SK-N-SH (cell line): ENCODE measurements at regions not wholly inside any gene's neighbourhood (a gene's known extent, or its start where the extent isn't known, plus 50 kb on each side); places are given as distances from the start of the nearest gene placed in this dataset.
A peak's percentile ranks its signal among the peaks of the same experiment; 100 is the strongest.

ENCODE experiments used
- CTCF ChIA-PET: fragments of 300-600, 350-600 bp; formaldehyde crosslinking; extraction: SDS; loops from one replicate; lab custom pipeline; 2021; lab: Yijun Ruan, JAX
- POLR2A ChIA-PET: fragments of 350-600 bp; sonication (Branson Sonifier 250); formaldehyde crosslinking; extraction: SDS; loops from one replicate; lab custom pipeline; 2020; ENCODE audit warnings: antibody characterized with exemption, inconsistent platforms; lab: Yijun Ruan, JAX
- DNase-seq: peaks from one replicate; pipeline ENCODE4 v3.0.0; 2012
- H2AFZ ChIP-seq: fragments of 200-600 bp; sonication (generic); 2 replicates; pipeline ENCODE4 v1.8.1; 2016; ENCODE audit warnings: antibody characterized with exemption, mild to moderate bottlenecking, low read depth
- H3F3A ChIP-seq: fragments of 200-600 bp; sonication (generic); replicated peaks from 2 replicates; pipeline ENCODE3; 2016; ENCODE audit warnings: antibody characterized with exemption, mild to moderate bottlenecking; ENCODE audit not compliant: insufficient read depth
- H3K27ac ChIP-seq, 2 experiments: fragments of 200-500 bp in 1 of 2; fragments of 200-600 bp in 1 of 2; sonication (Bioruptor generic) in 1 of 2; sonication (generic), shearing (Covaris generic) in 1 of 2; 2 replicates each; pipeline versions ENCODE4 v1.5.1 to v1.6.1; 2014 to 2016; ENCODE audit warnings: low read depth in 2 of 2, inconsistent platforms in 1 of 2, low read length in 1 of 2, mild to moderate bottlenecking in 1 of 2, mixed read lengths in 1 of 2
- H3K27me3 ChIP-seq: fragments of 200-600 bp; sonication (generic), shearing (Covaris generic); 2 replicates; pipeline ENCODE4 v1.6.1; 2016; ENCODE audit warnings: mixed run types; ENCODE audit not compliant: insufficient read depth
- H3K36me3 ChIP-seq, 2 experiments: fragments of 200-500 bp in 1 of 2; fragments of 200-600 bp in 1 of 2; sonication (Bioruptor generic) in 1 of 2; sonication (generic) in 1 of 2; replicated peaks in 1 of 2; 2 replicates each; pipeline versions ENCODE3 to v1.5.1; 2014 to 2016; ENCODE audit warnings: low read length in 1 of 2, mild to moderate bottlenecking in 1 of 2; ENCODE audit not compliant: insufficient read depth in 2 of 2, control insufficient read depth in 1 of 2
- H3K4me1 ChIP-seq, 2 experiments: fragments of 200-500 bp in 1 of 2; fragments of 200-600 bp in 1 of 2; sonication (Bioruptor generic) in 1 of 2; sonication (generic), shearing (Covaris generic) in 1 of 2; 2 replicates each; pipeline versions ENCODE4 v1.5.1 to v1.6.1; 2014 to 2016; ENCODE audit warnings: low read depth in 1 of 2, low read length in 1 of 2, mixed run types in 1 of 2; ENCODE audit not compliant: insufficient read depth in 2 of 2, control insufficient read depth in 1 of 2
- H3K4me2 ChIP-seq: fragments of 200-600 bp; sonication (generic), shearing (Covaris generic); 2 replicates; pipeline ENCODE4 v1.6.1; 2017; ENCODE audit warnings: mixed run types
- H3K4me3 ChIP-seq, 2 experiments: fragments of 200-500 bp in 1 of 2; fragments of 200-600 bp in 1 of 2; sonication (Bioruptor generic) in 1 of 2; sonication (generic), shearing (Covaris generic) in 1 of 2; 2 replicates each; pipeline versions ENCODE4 v1.5.1 to v1.8.1; 2014 to 2016; ENCODE audit warnings: low read depth in 2 of 2, inconsistent platforms in 1 of 2, low read length in 1 of 2, mild to moderate bottlenecking in 1 of 2, mixed read lengths in 1 of 2, moderate library complexity in 1 of 2
- H3K79me2 ChIP-seq: fragments of 200-600 bp; sonication (generic); 2 replicates; pipeline ENCODE4 v1.8.1; 2017; ENCODE audit warnings: mild to moderate bottlenecking; ENCODE audit not compliant: insufficient read depth
- H3K9ac ChIP-seq: fragments of 200-600 bp; sonication (generic); 2 replicates; pipeline ENCODE4 v1.6.1; 2017; ENCODE audit warnings: mixed run types
- H3K9me2 ChIP-seq: fragments of 200-600 bp; sonication (generic); 2 replicates; pipeline ENCODE4 v1.6.1; 2017; ENCODE audit warnings: mixed run types
- H3K9me3 ChIP-seq: fragments of 200-600 bp; sonication (generic); 2 replicates; pipeline ENCODE4 v1.6.1; 2017; ENCODE audit warnings: mixed run types, mild to moderate bottlenecking, moderate library complexity
- H4K20me1 ChIP-seq: fragments of 200-600 bp; sonication (generic); 2 replicates; pipeline ENCODE4 v1.6.1; 2017; ENCODE audit warnings: mild to moderate bottlenecking, mixed run types; ENCODE audit not compliant: insufficient read depth
- ELF1 ChIP-seq: IDR thresholded peaks from 2 replicates; pipeline ENCODE4 v1.4.0; 2012
- EP300 ChIP-seq, 2 experiments: IDR thresholded peaks; 2 replicates each; pipeline versions ENCODE4 v1.4.0 to v1.6.1; 2012; ENCODE audit warnings: borderline replicate concordance in 1 of 2, low read depth in 1 of 2, low read length in 1 of 2
- FOXJ3 ChIP-seq: sonication (generic); formaldehyde crosslinking; IDR thresholded peaks from 2 replicates; pipeline ENCODE4 v1.5.1; 2020; ENCODE audit warnings: mild to moderate bottlenecking, missing genetic modification reagents
- FOXM1 ChIP-seq: IDR thresholded peaks from 2 replicates; pipeline ENCODE4 v1.4.0; 2012; ENCODE audit warnings: low read depth, mild to moderate bottlenecking
- GATA2 ChIP-seq: sonication (generic); formaldehyde crosslinking; IDR thresholded peaks from 2 replicates; pipeline ENCODE4 v1.5.0; 2020; ENCODE audit warnings: mild to moderate bottlenecking, missing genetic modification reagents
- JUND ChIP-seq: IDR thresholded peaks from 2 replicates; pipeline ENCODE4 v1.4.0; 2012
- MXI1 ChIP-seq: IDR thresholded peaks from 2 replicates; pipeline ENCODE4 v1.6.1; 2012; ENCODE audit warnings: mild to moderate bottlenecking, low read depth, low read length, improper control_type of control experiment
- NFIC ChIP-seq: IDR thresholded peaks from 2 replicates; pipeline ENCODE4 v1.4.0; 2012; ENCODE audit warnings: borderline replicate concordance
- POLR2AphosphoS5 ChIP-seq: IDR thresholded peaks from 2 replicates; pipeline ENCODE4 v1.6.1; 2012; ENCODE audit warnings: low read depth, low read length
- RAD21 ChIP-seq: IDR thresholded peaks from 2 replicates; pipeline ENCODE4 v1.6.1; 2012; ENCODE audit warnings: mild to moderate bottlenecking, low read length
- RCOR1 ChIP-seq: fragments of 150-350 bp; IDR thresholded peaks from 2 replicates; pipeline ENCODE4 v1.6.1; 2017; ENCODE audit warnings: antibody characterized with exemption, low read length
- RFX5 ChIP-seq: IDR thresholded peaks from 2 replicates; pipeline ENCODE4 v1.6.1; 2012; ENCODE audit warnings: mild to moderate bottlenecking, improper control_type of control experiment, low read length
- SMC3 ChIP-seq: IDR thresholded peaks from 2 replicates; pipeline ENCODE4 v1.6.1; 2012; ENCODE audit warnings: low read depth, low read length, improper control_type of control experiment
- TCF12 ChIP-seq: IDR thresholded peaks from 2 replicates; pipeline ENCODE4 v1.4.0; 2012
- TEAD4 ChIP-seq: IDR thresholded peaks from 2 replicates; pipeline ENCODE4 v1.4.0; 2012; ENCODE audit warnings: mild to moderate bottlenecking, borderline replicate concordance; ENCODE audit not compliant: insufficient read depth
- YY1 ChIP-seq: IDR thresholded peaks from 2 replicates; pipeline ENCODE4 v1.4.0; 2012; ENCODE audit warnings: low read depth, mild to moderate bottlenecking
- WGBS: methylation state at CpG from one replicate; pipeline ENCODE4 v1.1.6; 2017; ENCODE audit warnings: low lambda C conversion rate; 5-methylcytosine and 5-hydroxymethylcytosine counted together
- TF ChIP-seq, protein P1 (sequence below): fragments of 200-600 bp; sonication (generic); IDR thresholded peaks from 2 replicates; pipeline ENCODE4 v1.6.1; 2017; ENCODE audit warnings: antibody characterized with exemption, mild to moderate bottlenecking, moderate library complexity

GRCh38 chr7:80066639-80067038 lies 68.0 kb upstream of the GNAI1 start (continued):
- TF ChIP-seq ELF1 (no peak), POLR2AphosphoS5 (no peak), FOXM1 (no peak)

DNA sequence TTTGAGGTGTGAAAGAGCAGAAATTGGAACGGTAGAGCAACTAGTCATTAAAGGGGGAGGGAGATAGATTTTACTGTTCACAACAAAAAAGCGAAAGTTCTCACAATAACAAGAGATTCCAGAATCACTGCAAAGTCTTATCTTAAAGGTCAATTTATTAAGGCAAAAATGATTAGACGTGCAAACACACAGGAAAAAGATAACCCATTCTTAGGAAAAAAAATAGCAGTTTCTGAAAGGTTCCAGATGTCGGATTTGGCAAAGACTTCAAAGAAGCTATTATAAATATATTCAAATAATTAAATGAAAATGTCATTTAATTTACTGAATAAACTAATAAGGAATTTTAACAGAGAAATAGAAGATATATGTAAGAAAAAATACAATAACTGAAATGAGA lies 70.8 kb upstream of the GNAI1 start:
- no peaks in the 10 kb centered on the region; the same call in 1 of the 2 replicates for H3K9me2 ChIP-seq
- TF ChIP-seq EP300 (IDR thresholded peaks at IDR 0.05; ENCODE audit: borderline replicate concordance in 1 of 2, low read depth in 1 of 2, low read length in 1 of 2): peak in 1 of 2 experiments; percentile 40; a peak in 1 of 4 replicates
- TF ChIP-seq GATA2 (CRISPR knock-in tag): peak; percentile 64
- peak; percentile 58; the same call in 1 of the 2 replicates for TF ChIP-seq RCOR1
- TF ChIP-seq TCF12: peak; percentile 58
- peak; percentile 48; the same call in 1 of the 2 replicates for TF ChIP-seq NFIC
- TF ChIP-seq JUND: no peak; the same call in 1 of the 2 replicates
- TF ChIP-seq FOXJ3 (CRISPR knock-in tag): no peak
- H3K4me2 ChIP-seq: no peak overlapping the region
- DNase-seq: peak; percentile 29
- 46% methylated on average over 4 of the region's 4 CpGs for WGBS
- H3K36me3 ChIP-seq: no peaks in the 10 kb centered on the region
- H3K27me3 ChIP-seq: no peaks in the 10 kb centered on the region
- H3K9ac ChIP-seq: no peak overlapping the region
- H3F3A ChIP-seq: peaks cover 8% of the 10 kb centered on the region
- 0 out of 2 replicates have a peak, but pooled peaks cover 9% of the 10 kb centered on the region for H3K9me3 ChIP-seq
- no peak overlapping the region for H3K27ac ChIP-seq
- CTCF ChIA-PET: interaction anchor here (1.4 to 2.0 kb wide), 6 partner anchors 16 to 411 kb away, joined by 3 to 5 read pairs (median 4); no protein-coding TSS in a partner anchor
- no peak overlapping the region for H2AFZ ChIP-seq
- H3K79me2 ChIP-seq: no peaks in the 10 kb centered on the region
- H4K20me1 ChIP-seq: no peaks in the 10 kb centered on the region
- no peak overlapping the region for H3K4me3 ChIP-seq
- POLR2A ChIA-PET: no interaction called here
- peaks cover 0 to 3% of the 10 kb centered on the region in 2 experiments; a peak in 2 of 4 replicates for H3K4me1 ChIP-seq

GRCh38 chr7:80060218-80060806 lies 74.3 kb upstream of the GNAI1 start:
- Histone ChIP-seq H3K4me3 (no peak overlapping the region), H3K36me3 (no peaks in the 10 kb centered on the region), H3K9me3 (0 out of 2 replicates have a peak, but pooled peaks cover 9% of the 10 kb centered on the region), H3K27me3 (no peaks in the 10 kb centered on the region), H3K4me2 (no peak overlapping the region), H3K9ac (no peak overlapping the region), H3K27ac (no peak overlapping the region), H2AFZ (no peak overlapping the region), H3F3A (peaks cover 8% of the 10 kb centered on the region), H3K4me1 (peaks cover 0 to 3% of the 10 kb centered on the region in 2 experiments; a peak in 2 of 4 replicates), H4K20me1 (no peaks in the 10 kb centered on the region), H3K9me2 (no peaks in the 10 kb centered on the region)
- ChIA-PET CTCF (interaction anchor here (0.6 to 4.9 kb wide), 52 partner anchors 9 to 1410 kb away, joined by 3 to 35 read pairs (median 4); partner anchors contain the start of gene GNAI1), POLR2A (no interaction called here)
- DNase-seq: peak; percentile 44
- 58% methylated on average over 1 of the region's 1 CpG for WGBS
- TF ChIP-seq NFIC: no peak
- TF ChIP-seq, protein P1, sequence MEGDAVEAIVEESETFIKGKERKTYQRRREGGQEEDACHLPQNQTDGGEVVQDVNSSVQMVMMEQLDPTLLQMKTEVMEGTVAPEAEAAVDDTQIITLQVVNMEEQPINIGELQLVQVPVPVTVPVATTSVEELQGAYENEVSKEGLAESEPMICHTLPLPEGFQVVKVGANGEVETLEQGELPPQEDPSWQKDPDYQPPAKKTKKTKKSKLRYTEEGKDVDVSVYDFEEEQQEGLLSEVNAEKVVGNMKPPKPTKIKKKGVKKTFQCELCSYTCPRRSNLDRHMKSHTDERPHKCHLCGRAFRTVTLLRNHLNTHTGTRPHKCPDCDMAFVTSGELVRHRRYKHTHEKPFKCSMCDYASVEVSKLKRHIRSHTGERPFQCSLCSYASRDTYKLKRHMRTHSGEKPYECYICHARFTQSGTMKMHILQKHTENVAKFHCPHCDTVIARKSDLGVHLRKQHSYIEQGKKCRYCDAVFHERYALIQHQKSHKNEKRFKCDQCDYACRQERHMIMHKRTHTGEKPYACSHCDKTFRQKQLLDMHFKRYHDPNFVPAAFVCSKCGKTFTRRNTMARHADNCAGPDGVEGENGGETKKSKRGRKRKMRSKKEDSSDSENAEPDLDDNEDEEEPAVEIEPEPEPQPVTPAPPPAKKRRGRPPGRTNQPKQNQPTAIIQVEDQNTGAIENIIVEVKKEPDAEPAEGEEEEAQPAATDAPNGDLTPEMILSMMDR: peak; percentile 87
- no peak for TF ChIP-seq RFX5
- TF ChIP-seq YY1: no peak
- no peak for TF ChIP-seq TEAD4
- peak; percentile 83 for TF ChIP-seq RAD21
- TF ChIP-seq SMC3: peak; percentile 55
- no peak for TF ChIP-seq MXI1
- TF ChIP-seq, all 33 proteins: peak for 3
- no peaks in the 10 kb centered on the region for H3K79me2 ChIP-seq
